ENCODE measurements at regions not wholly inside any gene's neighbourhood (a gene's known extent, or its start where the extent isn't known, plus 50 kb on each side); places are given as distances from the start of the nearest gene placed in this dataset.

- no peak for TF ChIP-seq CTCF (conservative IDR thresholded peaks at IDR 0.05; ENCODE audit: control insufficient read depth, insufficient read depth, low read depth, low read length)
- no peak for DNase-seq (ENCODE audit: low read depth)
- H3K4me3 ChIP-seq (ENCODE audit: control insufficient read depth, low read depth, low read length): no peak overlapping the region
Measured at GRCh38 chr9:2243666-2244555, 228.8 kb downstream of the SMARCA2 start.

- no peak for DNase-seq (ENCODE audit: low read depth)
- no peak overlapping the region for H3K4me3 ChIP-seq (ENCODE audit: control insufficient read depth, low read depth, low read length)
- TF ChIP-seq CTCF (conservative IDR thresholded peaks at IDR 0.05; ENCODE audit: control insufficient read depth, insufficient read depth, low read depth, low read length): no peak
Measured at GRCh38 chr9:2247340-2247739, 232.2 kb downstream of the SMARCA2 start.

- DNase-seq (ENCODE audit: low read depth): no peak
- no peak overlapping the region for H3K4me3 ChIP-seq (ENCODE audit: control insufficient read depth, low read depth, low read length)
- no peak for TF ChIP-seq CTCF (conservative IDR thresholded peaks at IDR 0.05; ENCODE audit: control insufficient read depth, insufficient read depth, low read depth, low read length)
Measured at GRCh38 chr9:2248768-2249265, 233.7 kb downstream of the SMARCA2 start.

- no peak overlapping the region for H3K4me3 ChIP-seq (ENCODE audit: control insufficient read depth, low read depth, low read length)
- TF ChIP-seq CTCF (conservative IDR thresholded peaks at IDR 0.05; ENCODE audit: control insufficient read depth, insufficient read depth, low read depth, low read length): no peak
- no peak for DNase-seq (ENCODE audit: low read depth)
Measured at GRCh38 chr9:2253636-2254580, 238.8 kb downstream of the SMARCA2 start.

- DNase-seq (ENCODE audit: low read depth): no peak
- TF ChIP-seq CTCF (conservative IDR thresholded peaks at IDR 0.05; ENCODE audit: control insufficient read depth, insufficient read depth, low read depth, low read length): no peak
Measured at GRCh38 chr9:2255128-2255527, 240.0 kb downstream of the SMARCA2 start.

GRCh38 chr9:2257248-2257929, 242.2 kb downstream of the SMARCA2 start:
- no peak for DNase-seq (ENCODE audit: low read depth)
- TF ChIP-seq CTCF (conservative IDR thresholded peaks at IDR 0.05; ENCODE audit: control insufficient read depth, insufficient read depth, low read depth, low read length): no peak
- H3K4me3 ChIP-seq (ENCODE audit: control insufficient read depth, low read depth, low read length): no peak overlapping the region

More at GRCh38 chr9:2255128-2255527, 240.0 kb downstream of the SMARCA2 start:
- H3K4me3 ChIP-seq (ENCODE audit: control insufficient read depth, low read depth, low read length): no peak overlapping the region
